Fibroblast of lung (primary cell): ENCODE measurements at regions not wholly inside any gene's neighbourhood (a gene's known extent, or its start where the extent isn't known, plus 50 kb on each side); places are given as distances from the start of the nearest gene placed in this dataset.

Experiments
- EZH2 ChIP-seq: IDR thresholded peaks from 2 replicates; pipeline ENCODE4 v1.5.1; 2012; ENCODE audit warnings: low read length, control low read depth, mild to moderate bottlenecking; ENCODE audit errors: missing control alignments
- TF ChIP-seq, protein P1 (sequence below), 2 donors: IDR thresholded peaks in 1 of 2; conservative IDR thresholded peaks in 1 of 2; 1 replicate in 1 of 2; 2 replicates in 1 of 2; pipeline ENCODE4 v1.5.1; 2011 to 2012; ENCODE audit warnings: low read length in 2 of 2, control low read depth in 1 of 2, inconsistent platforms in 1 of 2, low read depth in 1 of 2, mild to moderate bottlenecking in 1 of 2

DNA sequence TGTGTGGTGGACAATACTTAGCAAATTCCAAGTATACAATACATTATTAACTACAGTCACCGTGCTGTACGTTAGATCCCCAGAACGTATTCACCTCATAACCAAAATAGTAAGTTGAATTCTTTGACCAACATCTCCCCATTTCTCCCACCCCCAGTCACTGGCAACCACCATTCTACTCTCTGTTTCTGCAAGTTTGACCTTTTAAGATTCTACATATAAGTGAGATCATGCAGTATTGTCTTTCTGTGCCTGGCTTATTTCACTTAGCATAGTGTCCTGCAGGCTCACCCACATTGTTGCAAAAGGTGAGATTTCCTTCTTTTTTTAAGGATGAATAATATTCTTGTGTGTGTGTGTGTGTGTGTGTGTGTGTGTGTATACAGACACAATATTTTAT, 59.1 kb downstream of the IRAG1 start:
- TF ChIP-seq, protein P1, sequence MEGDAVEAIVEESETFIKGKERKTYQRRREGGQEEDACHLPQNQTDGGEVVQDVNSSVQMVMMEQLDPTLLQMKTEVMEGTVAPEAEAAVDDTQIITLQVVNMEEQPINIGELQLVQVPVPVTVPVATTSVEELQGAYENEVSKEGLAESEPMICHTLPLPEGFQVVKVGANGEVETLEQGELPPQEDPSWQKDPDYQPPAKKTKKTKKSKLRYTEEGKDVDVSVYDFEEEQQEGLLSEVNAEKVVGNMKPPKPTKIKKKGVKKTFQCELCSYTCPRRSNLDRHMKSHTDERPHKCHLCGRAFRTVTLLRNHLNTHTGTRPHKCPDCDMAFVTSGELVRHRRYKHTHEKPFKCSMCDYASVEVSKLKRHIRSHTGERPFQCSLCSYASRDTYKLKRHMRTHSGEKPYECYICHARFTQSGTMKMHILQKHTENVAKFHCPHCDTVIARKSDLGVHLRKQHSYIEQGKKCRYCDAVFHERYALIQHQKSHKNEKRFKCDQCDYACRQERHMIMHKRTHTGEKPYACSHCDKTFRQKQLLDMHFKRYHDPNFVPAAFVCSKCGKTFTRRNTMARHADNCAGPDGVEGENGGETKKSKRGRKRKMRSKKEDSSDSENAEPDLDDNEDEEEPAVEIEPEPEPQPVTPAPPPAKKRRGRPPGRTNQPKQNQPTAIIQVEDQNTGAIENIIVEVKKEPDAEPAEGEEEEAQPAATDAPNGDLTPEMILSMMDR (conservative IDR thresholded peaks at IDR 0.05 in 1 of 2, IDR thresholded peaks at IDR 0.05 in 1 of 2; ENCODE audit: low read depth in 1 of 2, low read length in 2 of 2), result no peak
- no peak for TF ChIP-seq EZH2
